WTC11 (cell line): ENCODE measurements at regions not wholly inside any gene's neighbourhood (a gene's known extent, or its start where the extent isn't known, plus 50 kb on each side); places are given as distances from the start of the nearest gene placed in this dataset.

Experiments used
- ETV6 ChIP-seq: sonication (generic); formaldehyde crosslinking; IDR thresholded peaks from 2 replicates; pipeline ENCODE4 v1.8.1; 2022; ENCODE audit warnings: mild to moderate bottlenecking, missing genetic modification reagents
- FOXP1 ChIP-seq: sonication (generic); formaldehyde crosslinking; IDR thresholded peaks from 2 replicates; pipeline ENCODE4 v1.8.0; 2022; ENCODE audit warnings: missing genetic modification reagents, mild to moderate bottlenecking, moderate library complexity, borderline replicate concordance
- JUN ChIP-seq: sonication (generic); formaldehyde crosslinking; IDR thresholded peaks from 2 replicates; pipeline ENCODE4 v1.8.0; 2023; ENCODE audit warnings: mild to moderate bottlenecking, missing genetic modification reagents
- NFE2L1 ChIP-seq: sonication (generic); formaldehyde crosslinking; IDR thresholded peaks from 2 replicates; pipeline ENCODE4 v1.8.1; 2023; ENCODE audit warnings: missing genetic modification reagents
- NR1H2 ChIP-seq: sonication (generic); formaldehyde crosslinking; IDR thresholded peaks from 2 replicates; pipeline ENCODE4 v1.9.0; 2021; ENCODE audit warnings: mild to moderate bottlenecking, moderate library complexity, missing genetic modification reagents
- NR2C2 ChIP-seq: sonication (generic); formaldehyde crosslinking; IDR thresholded peaks from 2 replicates; pipeline ENCODE4 v1.8.0; 2022; ENCODE audit warnings: mild to moderate bottlenecking, missing genetic modification reagents
- TEAD4 ChIP-seq: sonication (generic); formaldehyde crosslinking; IDR thresholded peaks from 2 replicates; pipeline ENCODE4 v1.8.0; 2022; ENCODE audit warnings: mild to moderate bottlenecking, missing genetic modification reagents
- TP53 ChIP-seq: sonication (generic); formaldehyde crosslinking; IDR thresholded peaks from 2 replicates; pipeline ENCODE4 v1.8.1; 2023; ENCODE audit warnings: mild to moderate bottlenecking, missing genetic modification reagents
- ZNF138 ChIP-seq: sonication (generic); formaldehyde crosslinking; conservative IDR thresholded peaks from 2 replicates; pipeline ENCODE4 v1.8.1; 2022; ENCODE audit warnings: mild to moderate bottlenecking, moderate library complexity, missing genetic modification reagents
- ZNF416 ChIP-seq: fragments of 250-450 bp; sonication (Bioruptor Pico); IDR thresholded peaks from 2 replicates; pipeline ENCODE4 v1.9.0; 2021; ENCODE audit warnings: mild to moderate bottlenecking, inconsistent platforms
- TF ChIP-seq, protein P1 (sequence below): fragments of 200-600 bp; IDR thresholded peaks from 2 replicates; pipeline ENCODE4 v1.8.0; 2022; ENCODE audit warnings: antibody characterized with exemption
- TF ChIP-seq, protein P2 (sequence below): sonication (generic); formaldehyde crosslinking; IDR thresholded peaks from 2 replicates; pipeline ENCODE4 v1.8.0; 2022; ENCODE audit warnings: mild to moderate bottlenecking, missing genetic modification reagents
- TF ChIP-seq, protein P3 (sequence below): sonication (generic); formaldehyde crosslinking; IDR thresholded peaks from 2 replicates; pipeline ENCODE4 v1.8.1; 2022; ENCODE audit warnings: low read depth, missing genetic modification reagents, borderline replicate concordance

DNA sequence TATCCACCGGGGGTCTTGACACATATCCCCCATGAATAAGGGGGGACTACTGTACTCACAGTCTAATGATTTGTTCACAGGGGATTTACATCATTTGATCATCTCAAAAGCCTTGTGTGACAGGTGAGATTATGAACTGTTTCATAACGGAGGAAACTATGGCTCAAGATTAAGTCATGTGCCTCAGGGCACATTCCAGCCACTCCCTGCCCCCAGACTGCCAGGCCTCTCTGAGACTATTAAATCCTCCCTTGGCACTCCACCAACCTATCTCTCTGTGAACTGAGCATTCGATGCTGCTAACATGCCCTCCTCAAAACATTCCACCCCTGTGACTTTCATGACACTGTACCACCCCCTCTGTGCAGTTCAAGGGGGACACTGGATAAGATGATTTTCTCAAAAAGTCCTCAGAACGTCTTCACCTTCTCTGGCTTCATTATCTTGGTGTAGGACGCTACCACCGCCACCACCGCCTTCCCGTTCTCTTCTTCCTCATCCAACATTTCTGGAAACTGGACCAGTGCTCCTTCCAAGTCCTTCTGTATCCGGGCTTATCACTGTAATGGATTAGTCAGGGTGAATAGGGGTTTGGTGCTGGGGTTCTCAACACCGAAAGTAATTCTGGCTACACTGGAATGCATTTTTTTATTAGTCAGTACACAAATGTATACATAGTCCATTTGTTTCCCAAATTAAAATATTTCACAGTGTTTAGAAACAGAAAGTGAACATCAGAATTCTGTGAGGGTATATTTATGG lies 169.6 kb downstream of the KCNS3 start:
- TF ChIP-seq, protein P1, sequence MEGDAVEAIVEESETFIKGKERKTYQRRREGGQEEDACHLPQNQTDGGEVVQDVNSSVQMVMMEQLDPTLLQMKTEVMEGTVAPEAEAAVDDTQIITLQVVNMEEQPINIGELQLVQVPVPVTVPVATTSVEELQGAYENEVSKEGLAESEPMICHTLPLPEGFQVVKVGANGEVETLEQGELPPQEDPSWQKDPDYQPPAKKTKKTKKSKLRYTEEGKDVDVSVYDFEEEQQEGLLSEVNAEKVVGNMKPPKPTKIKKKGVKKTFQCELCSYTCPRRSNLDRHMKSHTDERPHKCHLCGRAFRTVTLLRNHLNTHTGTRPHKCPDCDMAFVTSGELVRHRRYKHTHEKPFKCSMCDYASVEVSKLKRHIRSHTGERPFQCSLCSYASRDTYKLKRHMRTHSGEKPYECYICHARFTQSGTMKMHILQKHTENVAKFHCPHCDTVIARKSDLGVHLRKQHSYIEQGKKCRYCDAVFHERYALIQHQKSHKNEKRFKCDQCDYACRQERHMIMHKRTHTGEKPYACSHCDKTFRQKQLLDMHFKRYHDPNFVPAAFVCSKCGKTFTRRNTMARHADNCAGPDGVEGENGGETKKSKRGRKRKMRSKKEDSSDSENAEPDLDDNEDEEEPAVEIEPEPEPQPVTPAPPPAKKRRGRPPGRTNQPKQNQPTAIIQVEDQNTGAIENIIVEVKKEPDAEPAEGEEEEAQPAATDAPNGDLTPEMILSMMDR, result no peak
- no peak for TF ChIP-seq ZNF416 (CRISPR knock-in tag)
- no peak for TF ChIP-seq NR1H2 (CRISPR knock-in tag)
- TF ChIP-seq, protein P2, sequence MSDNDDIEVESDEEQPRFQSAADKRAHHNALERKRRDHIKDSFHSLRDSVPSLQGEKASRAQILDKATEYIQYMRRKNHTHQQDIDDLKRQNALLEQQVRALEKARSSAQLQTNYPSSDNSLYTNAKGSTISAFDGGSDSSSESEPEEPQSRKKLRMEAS, result no peak
- no peak for TF ChIP-seq JUN (CRISPR knock-in tag)
- TF ChIP-seq TEAD4 (CRISPR knock-in tag), result no peak
- no peak for TF ChIP-seq ZNF138
- no peak for TF ChIP-seq NR2C2 (CRISPR knock-in tag)
- TF ChIP-seq ETV6, result no peak
- TF ChIP-seq TP53 (CRISPR knock-in tag), result no peak
- no peak for TF ChIP-seq NFE2L1 (CRISPR knock-in tag)
- TF ChIP-seq, protein P3, sequence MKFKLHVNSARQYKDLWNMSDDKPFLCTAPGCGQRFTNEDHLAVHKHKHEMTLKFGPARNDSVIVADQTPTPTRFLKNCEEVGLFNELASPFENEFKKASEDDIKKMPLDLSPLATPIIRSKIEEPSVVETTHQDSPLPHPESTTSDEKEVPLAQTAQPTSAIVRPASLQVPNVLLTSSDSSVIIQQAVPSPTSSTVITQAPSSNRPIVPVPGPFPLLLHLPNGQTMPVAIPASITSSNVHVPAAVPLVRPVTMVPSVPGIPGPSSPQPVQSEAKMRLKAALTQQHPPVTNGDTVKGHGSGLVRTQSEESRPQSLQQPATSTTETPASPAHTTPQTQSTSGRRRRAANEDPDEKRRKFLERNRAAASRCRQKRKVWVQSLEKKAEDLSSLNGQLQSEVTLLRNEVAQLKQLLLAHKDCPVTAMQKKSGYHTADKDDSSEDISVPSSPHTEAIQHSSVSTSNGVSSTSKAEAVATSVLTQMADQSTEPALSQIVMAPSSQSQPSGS (CRISPR knock-in tag), result no peak
- TF ChIP-seq FOXP1 (CRISPR knock-in tag), result no peak
